22Rv1 (cell line): ENCODE measurements at regions not wholly inside any gene's neighbourhood (a gene's known extent, or its start where the extent isn't known, plus 50 kb on each side); places are given as distances from the start of the nearest gene placed in this dataset.

Experiments used
- ZFX ChIP-seq: fragments of 450-650 bp; IDR thresholded peaks from 2 replicates; pipeline ENCODE4 v1.6.1; 2017; ENCODE audit warnings: antibody characterized with exemption, borderline replicate concordance
- TF ChIP-seq, protein P1 (sequence below): fragments of 450-650 bp; IDR thresholded peaks from 2 replicates; pipeline ENCODE4 v1.5.1; 2017; ENCODE audit warnings: mild to moderate bottlenecking

DNA sequence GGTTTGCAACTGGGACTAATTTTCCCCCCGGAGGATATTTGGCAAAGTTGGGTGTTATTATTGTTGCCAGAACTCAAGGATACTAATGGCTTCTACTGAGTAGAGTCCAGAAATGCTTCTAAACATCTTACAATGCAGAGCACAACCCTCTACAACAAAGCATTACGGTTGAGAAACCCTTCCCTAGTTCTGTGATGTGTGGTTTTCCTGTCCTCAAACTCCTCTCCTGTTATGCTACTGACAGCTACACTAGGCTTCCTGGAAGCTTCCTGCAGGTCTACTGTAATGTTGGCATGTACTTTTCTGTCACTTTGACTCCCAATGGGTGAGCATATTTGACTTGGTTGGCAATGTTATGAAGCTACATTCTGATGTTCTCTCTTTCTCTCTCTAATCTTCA is 1656.9 kb downstream of the MRPL39 start:
- TF ChIP-seq, protein P1, sequence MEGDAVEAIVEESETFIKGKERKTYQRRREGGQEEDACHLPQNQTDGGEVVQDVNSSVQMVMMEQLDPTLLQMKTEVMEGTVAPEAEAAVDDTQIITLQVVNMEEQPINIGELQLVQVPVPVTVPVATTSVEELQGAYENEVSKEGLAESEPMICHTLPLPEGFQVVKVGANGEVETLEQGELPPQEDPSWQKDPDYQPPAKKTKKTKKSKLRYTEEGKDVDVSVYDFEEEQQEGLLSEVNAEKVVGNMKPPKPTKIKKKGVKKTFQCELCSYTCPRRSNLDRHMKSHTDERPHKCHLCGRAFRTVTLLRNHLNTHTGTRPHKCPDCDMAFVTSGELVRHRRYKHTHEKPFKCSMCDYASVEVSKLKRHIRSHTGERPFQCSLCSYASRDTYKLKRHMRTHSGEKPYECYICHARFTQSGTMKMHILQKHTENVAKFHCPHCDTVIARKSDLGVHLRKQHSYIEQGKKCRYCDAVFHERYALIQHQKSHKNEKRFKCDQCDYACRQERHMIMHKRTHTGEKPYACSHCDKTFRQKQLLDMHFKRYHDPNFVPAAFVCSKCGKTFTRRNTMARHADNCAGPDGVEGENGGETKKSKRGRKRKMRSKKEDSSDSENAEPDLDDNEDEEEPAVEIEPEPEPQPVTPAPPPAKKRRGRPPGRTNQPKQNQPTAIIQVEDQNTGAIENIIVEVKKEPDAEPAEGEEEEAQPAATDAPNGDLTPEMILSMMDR: no peak
- TF ChIP-seq ZFX: no peak
